H9 (cell line): ENCODE measurements at regions not wholly inside any gene's neighbourhood (a gene's known extent, or its start where the extent isn't known, plus 50 kb on each side); places are given as distances from the start of the nearest gene placed in this dataset.

ENCODE experiments used
- DNase-seq: peaks from one replicate; pipeline ENCODE4 v3.0.0-alpha.2; 2017
- H2AFZ ChIP-seq: one replicate; pipeline ENCODE4 v1.6.1; 2013; ENCODE audit warnings: mild to moderate bottlenecking, low read length, control low read depth, moderate library complexity
- H2AK5ac ChIP-seq: 2 replicates; pipeline ENCODE4 v1.6.1; 2013; ENCODE audit warnings: low read length, control low read depth, mixed read lengths; ENCODE audit not compliant: insufficient read length
- H2BK120ac ChIP-seq: one replicate; pipeline ENCODE4 v1.6.1; 2013; ENCODE audit warnings: low read depth, mild to moderate bottlenecking, low read length, control low read depth, inconsistent platforms; ENCODE audit not compliant: poor library complexity, severe bottlenecking
- H2BK12ac ChIP-seq: 2 replicates; pipeline ENCODE4 v1.6.1; 2013; ENCODE audit warnings: low read length, control low read depth, mixed read lengths, low read depth; ENCODE audit not compliant: insufficient read length
- H2BK15ac ChIP-seq: 2 replicates; pipeline ENCODE4 v1.6.1; 2013; ENCODE audit warnings: low read depth, low read length, control low read depth
- H2BK20ac ChIP-seq: one replicate; pipeline ENCODE4 v1.6.1; 2013; ENCODE audit warnings: low read depth, mild to moderate bottlenecking, low read length, control low read depth, inconsistent platforms; ENCODE audit not compliant: poor library complexity, severe bottlenecking
- H2BK5ac ChIP-seq: 2 replicates; pipeline ENCODE4 v1.6.1; 2013; ENCODE audit warnings: low read length, control low read depth, mixed read lengths; ENCODE audit not compliant: insufficient read length
- H3K14ac ChIP-seq: 2 replicates; pipeline ENCODE4 v1.6.1; 2013; ENCODE audit warnings: low read length, control low read depth; ENCODE audit not compliant: insufficient read depth
- H3K18ac ChIP-seq: 2 replicates; pipeline ENCODE4 v1.6.1; 2013; ENCODE audit warnings: low read depth, mild to moderate bottlenecking, mixed read lengths, low read length, control low read depth; ENCODE audit not compliant: insufficient read length
- H3K23ac ChIP-seq: 2 replicates; pipeline ENCODE4 v1.6.1; 2013; ENCODE audit warnings: low read length, control low read depth, mixed read lengths, low read depth; ENCODE audit not compliant: insufficient read length
- H3K23me2 ChIP-seq: 2 replicates; pipeline ENCODE4 v1.6.1; 2013; ENCODE audit warnings: low read depth, mild to moderate bottlenecking, mixed read lengths, low read length, control low read depth; ENCODE audit not compliant: insufficient read length, poor library complexity, severe bottlenecking
- H3K27ac ChIP-seq: 2 replicates; pipeline ENCODE4 v1.5.1; 2013; ENCODE audit warnings: low read length, control low read depth, mixed read lengths, low read depth; ENCODE audit not compliant: insufficient read length
- H3K27me3 ChIP-seq: 2 replicates; pipeline ENCODE4 v1.6.1; 2013; ENCODE audit warnings: low read length, control low read depth, inconsistent platforms; ENCODE audit not compliant: insufficient read depth
- H3K4ac ChIP-seq: 2 replicates; pipeline ENCODE4 v1.6.1; 2013; ENCODE audit warnings: low read depth, mild to moderate bottlenecking, control low read depth, inconsistent platforms, low read length, moderate library complexity
- H3K4me1 ChIP-seq: 2 replicates; pipeline ENCODE4 v1.6.1; 2013; ENCODE audit warnings: low read length, control low read depth, inconsistent platforms; ENCODE audit not compliant: insufficient read depth
- H3K4me2 ChIP-seq: 2 replicates; pipeline ENCODE4 v1.6.1; 2013; ENCODE audit warnings: low read length, control low read depth, mixed read lengths; ENCODE audit not compliant: insufficient read length, insufficient read depth
- H3K56ac ChIP-seq: 2 replicates; pipeline ENCODE4 v1.6.1; 2013; ENCODE audit warnings: low read depth, mild to moderate bottlenecking, mixed read lengths, low read length, control low read depth; ENCODE audit not compliant: insufficient read length
- H3K79me1 ChIP-seq: 2 replicates; pipeline ENCODE4 v1.6.1; 2013; ENCODE audit warnings: low read depth, mild to moderate bottlenecking, moderate library complexity, low read length, control low read depth, inconsistent platforms; ENCODE audit not compliant: insufficient read depth, poor library complexity, severe bottlenecking
- H3K79me2 ChIP-seq: 2 replicates; pipeline ENCODE4 v1.6.1; 2013; ENCODE audit warnings: low read length, control low read depth, inconsistent platforms; ENCODE audit not compliant: insufficient read depth
- H3K9ac ChIP-seq: 2 replicates; pipeline ENCODE4 v1.6.1; 2013; ENCODE audit warnings: low read length, control low read depth, mixed read lengths; ENCODE audit not compliant: insufficient read length; ENCODE audit errors: extremely low read depth
- H3K9me3 ChIP-seq: one replicate; pipeline ENCODE4 v1.6.1; 2013; ENCODE audit warnings: low read depth, low read length, inconsistent platforms; ENCODE audit not compliant: control insufficient read depth
- H3T11ph ChIP-seq: one replicate; pipeline ENCODE4 v1.6.1; 2013; ENCODE audit warnings: mild to moderate bottlenecking, low read length, control low read depth, inconsistent platforms
- H4K20me1 ChIP-seq: one replicate; pipeline ENCODE4 v1.6.1; 2013; ENCODE audit not compliant: control insufficient read depth, insufficient read length, insufficient read depth
- H4K5ac ChIP-seq: 2 replicates; pipeline ENCODE4 v1.6.1; 2013; ENCODE audit warnings: low read depth, mild to moderate bottlenecking, mixed read lengths, low read length, control low read depth; ENCODE audit not compliant: insufficient read length
- H4K8ac ChIP-seq: replicated peaks from 2 replicates; pipeline ENCODE4 v1.6.1; 2013; ENCODE audit warnings: low read length, control low read depth, mixed read lengths, low read depth; ENCODE audit not compliant: insufficient read length
- H4K91ac ChIP-seq: 2 replicates; pipeline ENCODE4 v1.6.1; 2013; ENCODE audit warnings: low read depth, mild to moderate bottlenecking, moderate library complexity, mixed read lengths, low read length, control low read depth; ENCODE audit not compliant: insufficient read length
- H3K27ac Mint-ChIP-seq, 3 experiments: 2 replicates in 2 of 3; 3 replicates in 1 of 3; pipeline ENCODE4 v1.8.0; 2020 to 2021; ENCODE audit warnings: mixed read lengths in 3 of 3, mild to moderate bottlenecking in 1 of 3, moderate library complexity in 1 of 3
- H3K27me3 Mint-ChIP-seq: 2 replicates; pipeline ENCODE4 v1.8.0; 2021; ENCODE audit warnings: low read depth, mild to moderate bottlenecking, moderate library complexity, mixed read lengths
- H3K36me3 Mint-ChIP-seq, 3 experiments: 2 replicates in 2 of 3; 3 replicates in 1 of 3; pipeline ENCODE4 v1.8.0; 2020 to 2021; ENCODE audit warnings: low read depth in 3 of 3, mixed read lengths in 3 of 3; ENCODE audit not compliant: insufficient read depth in 1 of 3
- H3K4me1 Mint-ChIP-seq, 2 experiments: 2 replicates each; pipeline ENCODE4 v1.8.0; 2020; ENCODE audit warnings: mixed read lengths in 2 of 2
- H3K4me3 Mint-ChIP-seq, 2 experiments: 2 replicates in 1 of 2; 3 replicates in 1 of 2; pipeline ENCODE4 v1.8.0; 2020 to 2021; ENCODE audit warnings: mild to moderate bottlenecking in 2 of 2, mixed read lengths in 2 of 2, moderate library complexity in 1 of 2
- H3K9me3 Mint-ChIP-seq, 2 experiments: 2 replicates in 1 of 2; 3 replicates in 1 of 2; pipeline ENCODE4 v1.8.0; 2020; ENCODE audit warnings: mild to moderate bottlenecking in 2 of 2, mixed read lengths in 2 of 2, moderate library complexity in 1 of 2
- CTCF ChIP-seq: fragments of 200-600 bp; sonication (generic); conservative IDR thresholded peaks from 3 replicates; pipeline ENCODE4 v1.8.0; 2021; ENCODE audit warnings: antibody characterized with exemption, mild to moderate bottlenecking
- WGBS: extraction: QIAGEN DNeasy Blood & Tissue Kit; methylation state at CpG from one replicate; pipeline ENCODE4 v1.1.7; 2013; ENCODE audit warnings: missing lambda C conversion rate, low lambda C conversion rate, mixed read lengths; ENCODE audit not compliant: insufficient read length; ENCODE audit errors: extremely low coverage; 5-methylcytosine and 5-hydroxymethylcytosine counted together

- H4K8ac ChIP-seq, result no peak overlapping the region
- no peaks in the 10 kb centered on the region for H3K79me2 ChIP-seq
- H2BK12ac ChIP-seq, result no peak overlapping the region
- no peak overlapping the region for H3T11ph ChIP-seq
- no peaks in the 10 kb centered on the region for H3K27me3 ChIP-seq
- H3K4me2 ChIP-seq, result no peak overlapping the region
- Mint-ChIP-seq H3K4me1 (no peaks in the 10 kb centered on the region), H3K36me3 (peaks cover 0 to 2% (median 0%) of the 10 kb centered on the region in 3 experiments; a peak in 1 of 7 replicates), H3K9me3 (peaks cover 0 to 3% of the 10 kb centered on the region in 2 experiments; a peak in 2 of 5 replicates), H3K4me3 (no peak overlapping the region), H3K27ac (no peak overlapping the region), H3K27me3 (no peaks in the 10 kb centered on the region)
- H2BK120ac ChIP-seq, result no peak overlapping the region
- no peak overlapping the region for H2AFZ ChIP-seq
- H3K4ac ChIP-seq, result no peak overlapping the region
- no peak overlapping the region for H3K27ac ChIP-seq
- no peak overlapping the region for H2AK5ac ChIP-seq
- no peak overlapping the region for H2BK5ac ChIP-seq
- no peak overlapping the region for H4K5ac ChIP-seq
- no peak overlapping the region for H3K23ac ChIP-seq
- no peak overlapping the region for H3K9ac ChIP-seq
- H3K56ac ChIP-seq, result no peak overlapping the region
- no peaks in the 10 kb centered on the region; the same call in 1 of the 2 replicates for H3K4me1 ChIP-seq
- H4K91ac ChIP-seq, result no peak overlapping the region
- no peaks in the 10 kb centered on the region for H3K9me3 ChIP-seq
- no CpG with 5 or more reads among the region's 3 CpGs for WGBS
- H2BK20ac ChIP-seq, result no peak overlapping the region
- H3K14ac ChIP-seq, result no peak overlapping the region
- H4K20me1 ChIP-seq, result no peaks in the 10 kb centered on the region
- H3K23me2 ChIP-seq, result no peaks in the 10 kb centered on the region
- H3K79me1 ChIP-seq, result no peaks in the 10 kb centered on the region
- no peak overlapping the region for H3K18ac ChIP-seq
- H2BK15ac ChIP-seq, result no peak overlapping the region
- no peak for TF ChIP-seq CTCF
- no peak for DNase-seq
Measured at GRCh38 chr5:57327561-57328367, 153.9 kb downstream of the GPBP1 start.
